GM23338 (cell line): ENCODE measurements at regions not wholly inside any gene's neighbourhood (a gene's known extent, or its start where the extent isn't known, plus 50 kb on each side); places are given as distances from the start of the nearest gene placed in this dataset.

Source experiments
- ATAC-seq: fragments of 200-7000 bp; cut with Tn5 transposase; 3 replicates; pipeline ENCODE4 v1.9.1; 2020
- DNase-seq: peaks from one replicate; pipeline ENCODE4 v3.0.0-alpha.2; 2015; ENCODE audit warnings: low spot score
- H2AFZ ChIP-seq: fragments of 200-600 bp; sonication (generic); 2 replicates; pipeline ENCODE4 v1.8.0; 2016; ENCODE audit warnings: antibody characterized with exemption, mild to moderate bottlenecking, moderate library complexity
- H3F3A ChIP-seq: fragments of 200-600 bp; sonication (generic); replicated peaks from 2 replicates; pipeline ENCODE4 v1.8.0; 2017; ENCODE audit warnings: antibody characterized with exemption, mixed run types, low read depth
- H3K27ac ChIP-seq: fragments of 200-600 bp; sonication (generic); 2 replicates; pipeline ENCODE4 v1.6.1; 2016; ENCODE audit warnings: low read depth
- H3K27me3 ChIP-seq: fragments of 200-600 bp; sonication (generic); 2 replicates; pipeline ENCODE4 v1.8.0; 2016; ENCODE audit warnings: mild to moderate bottlenecking, mixed run types, moderate library complexity; ENCODE audit not compliant: insufficient read depth
- H3K36me3 ChIP-seq: fragments of 200-600 bp; sonication (generic); 2 replicates; pipeline ENCODE4 v1.8.0; 2016; ENCODE audit warnings: mild to moderate bottlenecking; ENCODE audit not compliant: insufficient read depth
- H3K4me1 ChIP-seq: fragments of 200-600 bp; sonication (generic); 2 replicates; pipeline ENCODE4 v1.8.0; 2016; ENCODE audit warnings: mild to moderate bottlenecking, moderate library complexity; ENCODE audit not compliant: insufficient read depth
- H3K4me2 ChIP-seq: fragments of 200-600 bp; sonication (generic); 2 replicates; pipeline ENCODE4 v1.7.1; 2017; ENCODE audit warnings: mixed run types
- H3K4me3 ChIP-seq: fragments of 200-600 bp; sonication (generic); 2 replicates; pipeline ENCODE4 v1.6.1; 2016; ENCODE audit warnings: mixed run types
- H3K79me2 ChIP-seq: fragments of 200-600 bp; sonication (generic); replicated peaks from 2 replicates; pipeline ENCODE4 v1.8.0; 2017; ENCODE audit warnings: mild to moderate bottlenecking; ENCODE audit not compliant: insufficient read depth
- H3K9me2 ChIP-seq: fragments of 200-600 bp; sonication (generic); 2 replicates; pipeline ENCODE4 v1.8.0; 2017; ENCODE audit not compliant: insufficient read depth
- H4K20me1 ChIP-seq: fragments of 200-600 bp; sonication (generic); replicated peaks from 2 replicates; pipeline ENCODE4 v1.8.0; 2017; ENCODE audit warnings: mild to moderate bottlenecking; ENCODE audit not compliant: insufficient read depth
- H3K27ac Mint-ChIP-seq: 2 replicates; pipeline ENCODE4 v1.8.0; 2020; ENCODE audit warnings: inconsistent platforms, mild to moderate bottlenecking, moderate library complexity, mixed read lengths
- H3K27me3 Mint-ChIP-seq: 3 replicates; pipeline ENCODE4 v1.8.0; 2022; ENCODE audit warnings: low read depth, mild to moderate bottlenecking, moderate library complexity, mixed read lengths, inconsistent platforms; ENCODE audit not compliant: insufficient read depth, poor library complexity
- H3K36me3 Mint-ChIP-seq: 3 replicates; pipeline ENCODE4 v1.8.0; 2021; ENCODE audit warnings: low read depth, mild to moderate bottlenecking, inconsistent platforms, moderate library complexity, mixed read lengths
- H3K4me1 Mint-ChIP-seq: 3 replicates; pipeline ENCODE4 v1.8.0; 2020; ENCODE audit warnings: mild to moderate bottlenecking, inconsistent platforms, mixed read lengths
- H3K4me3 Mint-ChIP-seq: 3 replicates; pipeline ENCODE4 v1.8.0; 2021; ENCODE audit warnings: moderate library complexity, mild to moderate bottlenecking, inconsistent platforms, mixed read lengths
- H3K9me3 Mint-ChIP-seq: 3 replicates; pipeline ENCODE4 v1.8.0; 2020; ENCODE audit warnings: moderate library complexity, mild to moderate bottlenecking, inconsistent platforms, mixed read lengths
- CREB1 ChIP-seq: fragments of 250-450 bp; sonication (Bioruptor Pico); IDR thresholded peaks from 2 replicates; pipeline ENCODE4 v1.5.0; 2020; ENCODE audit warnings: low read depth, mild to moderate bottlenecking, moderate library complexity
- CTCF ChIP-seq, 2 experiments: fragments of 200-600 bp in 1 of 2; sonication (generic) in 1 of 2; conservative IDR thresholded peaks; 2 replicates each; pipeline versions ENCODE4 v1.5.1 to v1.6.1; 2016 to 2017; ENCODE audit warnings: antibody characterized with exemption in 2 of 2, low read depth in 2 of 2, mild to moderate bottlenecking in 2 of 2, moderate library complexity in 1 of 2
- EZH2phosphoT487 ChIP-seq: fragments of 200-600 bp; sonication (generic); IDR thresholded peaks from one replicate; pipeline ENCODE4 v1.8.1; 2018; ENCODE audit warnings: antibody characterized with exemption; ENCODE audit not compliant: unreplicated experiment
- JUNB ChIP-seq: IDR thresholded peaks from one replicate; pipeline ENCODE4 v1.6.1; 2016; ENCODE audit warnings: antibody characterized with exemption; ENCODE audit not compliant: unreplicated experiment
- POLR2AphosphoS5 ChIP-seq: IDR thresholded peaks from 2 replicates; pipeline ENCODE4 v1.6.1; 2016; ENCODE audit warnings: antibody characterized with exemption, low read depth
- ZNF114 ChIP-seq: fragments of 250-450 bp; sonication (Bioruptor Pico); IDR thresholded peaks from 2 replicates; pipeline ENCODE4 v1.5.0; 2020; ENCODE audit warnings: mild to moderate bottlenecking, moderate library complexity
- ZNF331 ChIP-seq: fragments of 250-450 bp; sonication (Bioruptor Pico); IDR thresholded peaks from 2 replicates; pipeline ENCODE4 v1.5.0; 2020; ENCODE audit warnings: low read depth, mild to moderate bottlenecking, moderate library complexity

GRCh38 chr15:58307313-58307961 is 124.4 kb upstream of the LIPC start:
- Histone ChIP-seq H3K36me3 (no peaks in the 10 kb centered on the region), H3K4me1 (peaks cover 14% of the 10 kb centered on the region; the same call in 1 of the 2 replicates), H3K79me2 (no peaks in the 10 kb centered on the region), H4K20me1 (no peaks in the 10 kb centered on the region), H3K9me2 (no peaks in the 10 kb centered on the region), H3K4me2 (no peak overlapping the region), H3K27me3 (no peaks in the 10 kb centered on the region), H3F3A (no peaks in the 10 kb centered on the region), H3K4me3 (no peak overlapping the region), H2AFZ (peak overlapping the region; percentile 85), H3K27ac (no peak overlapping the region)
- Mint-ChIP-seq H3K4me3 (no peak overlapping the region), H3K36me3 (no peaks in the 10 kb centered on the region), H3K27me3 (peaks cover 2% of the 10 kb centered on the region), H3K9me3 (no peaks in the 10 kb centered on the region), H3K4me1 (peaks cover 20% of the 10 kb centered on the region), H3K27ac (peak overlapping the region; percentile 42; the same call in 1 of the 2 replicates)
- DNase-seq = no peak
- TF ChIP-seq JUNB = no peak
- TF ChIP-seq CREB1 (CRISPR knock-in tag) = no peak
- no peak for TF ChIP-seq POLR2AphosphoS5
- no peak for TF ChIP-seq ZNF114 (CRISPR knock-in tag)
- TF ChIP-seq ZNF331 (CRISPR knock-in tag) = no peak
- no peak for TF ChIP-seq EZH2phosphoT487
- ATAC-seq = peak; percentile 76

GRCh38 chr15:58308742-58309355 is 122.9 kb upstream of the LIPC start:
- TF ChIP-seq CTCF (conservative IDR thresholded peaks at IDR 0.05; ENCODE audit: low read depth in 2 of 2) = peak; percentile 41 to 50
- no peak for TF ChIP-seq JUNB

More at GRCh38 chr15:58308742-58309355, 122.9 kb upstream of the LIPC start:
- Histone ChIP-seq H3K27me3 (no peaks in the 10 kb centered on the region), H3K36me3 (no peaks in the 10 kb centered on the region), H3K4me3 (no peak overlapping the region), H3K27ac (no peak overlapping the region), H3F3A (no peaks in the 10 kb centered on the region), H3K4me1 (peaks cover 14% of the 10 kb centered on the region; the same call in 1 of the 2 replicates), H3K9me2 (no peaks in the 10 kb centered on the region), H3K4me2 (no peak overlapping the region), H2AFZ (no peak overlapping the region), H4K20me1 (no peaks in the 10 kb centered on the region), H3K79me2 (no peaks in the 10 kb centered on the region)
- peak; percentile 34; the same call in 1 of the 3 replicates for ATAC-seq
- DNase-seq = peak; percentile 49
- Mint-ChIP-seq H3K4me3 (no peak overlapping the region), H3K27ac (no peak overlapping the region), H3K4me1 (peaks cover 18% of the 10 kb centered on the region), H3K27me3 (peaks cover 2% of the 10 kb centered on the region), H3K36me3 (no peaks in the 10 kb centered on the region), H3K9me3 (no peaks in the 10 kb centered on the region)
